NCI-H146 treated with DMSO at 0.1 percent for 48 hours (cell line): ENCODE measurements at regions not wholly inside any gene's neighbourhood (a gene's known extent, or its start where the extent isn't known, plus 50 kb on each side); places are given as distances from the start of the nearest gene placed in this dataset.

Experiments
- DNase-seq: peaks from one replicate; lab custom pipeline; 2025; ENCODE audit not compliant: unreplicated experiment; lab: John Stamatoyannopoulos, UW

GRCh38 chr5:116389601-116390000 lies 185.0 kb downstream of the SEMA6A start:
- no peak for DNase-seq

GRCh38 chr5:116388564-116389258 lies 185.9 kb downstream of the SEMA6A start:
- no peak for DNase-seq

- no peak for DNase-seq
Measured at GRCh38 chr5:116387738-116388137, 186.9 kb downstream of the SEMA6A start.

- DNase-seq: peak; percentile 17
Measured at GRCh38 chr5:116386633-116387032, 188.0 kb downstream of the SEMA6A start.

GRCh38 chr5:116382874-116383266 lies 191.8 kb downstream of the SEMA6A start:
- DNase-seq: no peak

- no peak for DNase-seq
Measured at GRCh38 chr5:116382032-116382873, 192.4 kb downstream of the SEMA6A start.

- no peak for DNase-seq
Measured at GRCh38 chr5:116381201-116381600, 193.4 kb downstream of the SEMA6A start.

- DNase-seq: no peak
Measured at GRCh38 chr5:116380621-116381020, 194.0 kb downstream of the SEMA6A start.

- no peak for DNase-seq
Measured at GRCh38 chr5:116379306-116379705, 195.3 kb downstream of the SEMA6A start.

- DNase-seq: no peak
Measured at GRCh38 chr5:116378777-116379121, 195.9 kb downstream of the SEMA6A start.

- DNase-seq: peak; percentile 79
Measured at GRCh38 chr5:116378007-116378776, 196.4 kb downstream of the SEMA6A start.

GRCh38 chr5:116377276-116378006 lies 197.2 kb downstream of the SEMA6A start:
- peak; percentile 21 for DNase-seq

- DNase-seq: no peak
Measured at GRCh38 chr5:116375926-116376325, 198.7 kb downstream of the SEMA6A start.

GRCh38 chr5:116374434-116374852 lies 200.2 kb downstream of the SEMA6A start:
- no peak for DNase-seq

- no peak for DNase-seq
Measured at GRCh38 chr5:116372931-116373597, 201.6 kb downstream of the SEMA6A start.

GRCh38 chr5:116371935-116372334 lies 202.7 kb downstream of the SEMA6A start:
- DNase-seq: peak; percentile 23

GRCh38 chr5:116371431-116371830 lies 203.2 kb downstream of the SEMA6A start:
- no peak for DNase-seq

- no peak for DNase-seq
Measured at GRCh38 chr5:116370886-116371285, 203.7 kb downstream of the SEMA6A start.

- DNase-seq: no peak
Measured at GRCh38 chr5:116370149-116370548, 204.5 kb downstream of the SEMA6A start.

- DNase-seq: no peak
Measured at GRCh38 chr5:116365006-116365496, 209.6 kb downstream of the SEMA6A start.
